Transverse colon (tissue), 4 donors: ENCODE measurements at regions not wholly inside any gene's neighbourhood (a gene's known extent, or its start where the extent isn't known, plus 50 kb on each side); places are given as distances from the start of the nearest gene placed in this dataset.

ENCODE experiments used
- EP300 ChIP-seq: sonication (generic); formaldehyde crosslinking; IDR thresholded peaks from one replicate; pipeline ENCODE4 v1.6.1; 2017; ENCODE audit warnings: antibody characterized with exemption, low read depth
- POLR2AphosphoS5 ChIP-seq, 3 donors: sonication (generic); formaldehyde crosslinking; IDR thresholded peaks; one replicate each; pipeline ENCODE4 v1.6.1; 2016; ENCODE audit warnings: antibody characterized with exemption in 3 of 3
- TF ChIP-seq, protein P1 (sequence below), 5 experiments: fragments of 200-600 bp in 3 of 5; fragments of 450-650 bp in 2 of 5; sonication (generic) in 3 of 5; IDR thresholded peaks; 1 replicate in 2 of 5; 2 replicates in 3 of 5; pipeline ENCODE4 v1.5.1; 2016 to 2017; ENCODE audit warnings: antibody characterized with exemption in 5 of 5, inconsistent platforms in 3 of 5, mild to moderate bottlenecking in 2 of 5, moderate library complexity in 1 of 5

DNA sequence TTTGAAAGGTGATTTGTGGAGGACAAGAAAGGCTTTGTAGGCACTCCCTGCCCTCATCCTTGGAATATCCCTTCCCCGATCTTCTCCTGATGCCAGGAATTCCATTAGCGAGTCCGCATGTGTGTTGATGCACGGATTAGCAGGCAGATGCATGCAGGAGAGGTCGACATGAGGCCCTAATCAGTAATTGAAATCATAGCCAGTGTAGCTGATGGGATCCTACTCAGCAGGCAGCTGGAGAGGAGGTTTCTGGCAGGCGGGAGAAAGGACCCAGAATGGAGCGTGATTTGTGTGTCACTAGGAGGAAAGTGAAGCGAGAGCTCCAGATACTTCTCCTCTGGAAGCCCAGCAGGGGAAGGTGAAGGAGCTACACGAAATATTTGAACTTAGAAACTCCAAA, 196.3 kb upstream of the CDH11 start:
- TF ChIP-seq, protein P1, sequence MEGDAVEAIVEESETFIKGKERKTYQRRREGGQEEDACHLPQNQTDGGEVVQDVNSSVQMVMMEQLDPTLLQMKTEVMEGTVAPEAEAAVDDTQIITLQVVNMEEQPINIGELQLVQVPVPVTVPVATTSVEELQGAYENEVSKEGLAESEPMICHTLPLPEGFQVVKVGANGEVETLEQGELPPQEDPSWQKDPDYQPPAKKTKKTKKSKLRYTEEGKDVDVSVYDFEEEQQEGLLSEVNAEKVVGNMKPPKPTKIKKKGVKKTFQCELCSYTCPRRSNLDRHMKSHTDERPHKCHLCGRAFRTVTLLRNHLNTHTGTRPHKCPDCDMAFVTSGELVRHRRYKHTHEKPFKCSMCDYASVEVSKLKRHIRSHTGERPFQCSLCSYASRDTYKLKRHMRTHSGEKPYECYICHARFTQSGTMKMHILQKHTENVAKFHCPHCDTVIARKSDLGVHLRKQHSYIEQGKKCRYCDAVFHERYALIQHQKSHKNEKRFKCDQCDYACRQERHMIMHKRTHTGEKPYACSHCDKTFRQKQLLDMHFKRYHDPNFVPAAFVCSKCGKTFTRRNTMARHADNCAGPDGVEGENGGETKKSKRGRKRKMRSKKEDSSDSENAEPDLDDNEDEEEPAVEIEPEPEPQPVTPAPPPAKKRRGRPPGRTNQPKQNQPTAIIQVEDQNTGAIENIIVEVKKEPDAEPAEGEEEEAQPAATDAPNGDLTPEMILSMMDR (IDR thresholded peaks at IDR 0.05): no peak
- TF ChIP-seq EP300 (no peak), POLR2AphosphoS5 (IDR thresholded peaks at IDR 0.05) (no peak)
